HL-60 (cell line): ENCODE measurements at regions not wholly inside any gene's neighbourhood (a gene's known extent, or its start where the extent isn't known, plus 50 kb on each side); places are given as distances from the start of the nearest gene placed in this dataset.
A peak's percentile ranks its signal among the peaks of the same experiment; 100 is the strongest.

ENCODE experiments used
- DNase-seq, 2 experiments: peaks; one replicate each; pipeline ENCODE4 v3.0.0-alpha.2; 2010 to 2020; ENCODE audit warnings: low read depth in 1 of 2, low spot score in 1 of 2
- H3K27ac ChIP-seq: fragments of 250-450 bp; sonication (Bioruptor Pico); replicated peaks from 2 replicates; pipeline ENCODE4 v1.5.1; 2020; ENCODE audit warnings: mild to moderate bottlenecking, moderate library complexity
- H3K27me3 ChIP-seq: fragments of 250-450 bp; sonication (Bioruptor Pico); 2 replicates; pipeline ENCODE4 v1.5.1; 2021; ENCODE audit warnings: mild to moderate bottlenecking, moderate library complexity; ENCODE audit not compliant: insufficient read depth, poor library complexity, severe bottlenecking
- H3K4me3 ChIP-seq: replicated peaks from 2 replicates; pipeline ENCODE4 v1.5.1; 2011; ENCODE audit warnings: mild to moderate bottlenecking, control low read depth, low read length; ENCODE audit not compliant: insufficient read depth
- CTCF ChIP-seq: IDR thresholded peaks from one replicate; pipeline ENCODE4 v1.5.1; 2011; ENCODE audit warnings: low read length, control low read depth, inconsistent platforms; ENCODE audit not compliant: insufficient read depth
- GABPA ChIP-seq: IDR thresholded peaks from 2 replicates; pipeline ENCODE4 v1.6.1; 2012; ENCODE audit warnings: low read depth
- POLR2AphosphoS5 ChIP-seq: IDR thresholded peaks from 2 replicates; pipeline ENCODE4 v1.6.1; 2012; ENCODE audit warnings: low read depth
- REST ChIP-seq: IDR thresholded peaks from 2 replicates; pipeline ENCODE4 v1.6.1; 2012; ENCODE audit warnings: low read depth; ENCODE audit not compliant: insufficient replicate concordance
- SPI1 ChIP-seq: IDR thresholded peaks from 2 replicates; pipeline ENCODE4 v1.6.1; 2012; ENCODE audit warnings: low read depth, mild to moderate bottlenecking, borderline replicate concordance

DNA sequence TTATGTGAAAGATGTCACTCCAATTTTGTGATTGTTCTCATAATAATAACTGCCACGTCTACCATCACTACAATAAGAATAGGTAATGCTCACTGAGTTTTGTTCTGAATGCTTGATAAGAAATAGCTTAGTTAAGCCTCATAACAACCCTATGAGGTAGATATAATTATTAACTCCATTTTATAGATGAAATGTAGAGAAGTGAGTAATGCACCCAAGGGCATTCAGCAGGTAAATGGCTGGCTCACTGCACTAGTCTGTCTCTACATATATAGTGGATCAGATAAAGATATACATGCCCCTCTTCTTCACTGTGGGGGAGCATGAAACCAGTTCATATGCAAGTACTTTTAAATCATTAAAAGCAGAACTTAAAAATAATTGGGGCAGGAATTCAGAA, 65.8 kb upstream of the SLC4A4 start:
- no peak for DNase-seq
- TF ChIP-seq POLR2AphosphoS5 (no peak), REST (no peak), CTCF (no peak), GABPA (no peak), SPI1 (no peak)
- Histone ChIP-seq H3K4me3 (no peak overlapping the region), H3K27me3 (no peaks in the 10 kb centered on the region), H3K27ac (no peak overlapping the region)

DNA sequence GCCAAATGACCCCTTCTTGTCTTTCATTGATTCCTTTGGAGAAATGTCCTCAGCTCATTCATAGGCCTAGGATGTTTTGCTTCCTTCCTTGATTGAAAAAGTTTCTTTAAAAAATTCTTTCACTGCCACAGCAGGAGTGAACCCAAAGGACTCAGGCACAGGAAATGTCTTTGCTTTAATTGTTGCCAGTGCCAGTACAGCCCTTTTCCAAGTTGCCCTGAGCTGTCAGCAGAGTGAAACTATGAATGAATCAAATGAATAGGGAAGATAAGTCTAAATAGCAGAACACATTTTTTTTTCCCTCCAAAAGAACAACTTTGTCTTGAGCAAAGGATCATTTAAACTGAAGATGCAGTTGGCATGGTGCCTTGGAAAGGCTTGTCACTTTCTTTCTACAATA, 63.8 kb upstream of the SLC4A4 start:
- H3K27ac ChIP-seq: no peak overlapping the region
- TF ChIP-seq SPI1 (no peak), POLR2AphosphoS5 (no peak), CTCF (no peak), GABPA (no peak), REST (no peak)
- no peak for DNase-seq

GRCh38 chr4:71275570-71275969, 63.2 kb upstream of the SLC4A4 start:
- Histone ChIP-seq H3K4me3 (no peak overlapping the region), H3K27ac (no peak overlapping the region), H3K27me3 (no peaks in the 10 kb centered on the region)
- no peak for TF ChIP-seq SPI1
- TF ChIP-seq REST: no peak
- TF ChIP-seq GABPA: no peak
- no peak for TF ChIP-seq CTCF
- TF ChIP-seq POLR2AphosphoS5: no peak
- DNase-seq: peak in 1 of 2 experiments; percentile 6

More for the DNA sequence above, 63.8 kb upstream of the SLC4A4 start:
- Histone ChIP-seq H3K27me3 (no peaks in the 10 kb centered on the region), H3K4me3 (no peak overlapping the region)
